Brain microvascular endothelial cell (primary cell): ENCODE measurements at regions not wholly inside any gene's neighbourhood (a gene's known extent, or its start where the extent isn't known, plus 50 kb on each side); places are given as distances from the start of the nearest gene placed in this dataset.

ENCODE experiments used
- DNase-seq: peaks from one replicate; pipeline ENCODE4 v3.0.0-alpha.2; 2020
- H3K27ac ChIP-seq: fragments of 250-450 bp; sonication (Bioruptor Pico); 2 replicates; pipeline ENCODE4 v1.5.1; 2020; ENCODE audit warnings: mild to moderate bottlenecking, moderate library complexity
- H3K27me3 ChIP-seq: fragments of 250-450 bp; sonication (Bioruptor Pico); replicated peaks from 2 replicates; pipeline ENCODE4 v1.5.1; 2020; ENCODE audit warnings: mild to moderate bottlenecking
- H3K36me3 ChIP-seq: fragments of 250-450 bp; sonication (Bioruptor Pico); replicated peaks from 2 replicates; pipeline ENCODE4 v1.5.1; 2020; ENCODE audit warnings: mild to moderate bottlenecking
- H3K4me3 ChIP-seq: 2 replicates; pipeline ENCODE4 v1.5.1; 2011; ENCODE audit warnings: low read depth, mild to moderate bottlenecking, control low read depth, low read length, moderate library complexity
- in situ Hi-C: cut with HindIII; loops from 2 replicates; pipeline ENCODE4 v1.10.0; 2017; ENCODE audit warnings: low sequenced_read_pairs, low pct_ligation_motif_present
- TF ChIP-seq, protein P1 (sequence below): IDR thresholded peaks from 2 replicates; pipeline ENCODE4 v1.5.1; 2011; ENCODE audit warnings: low read depth, mild to moderate bottlenecking, moderate library complexity, low read length, control low read depth, inconsistent platforms; ENCODE audit errors: missing control alignments

DNA sequence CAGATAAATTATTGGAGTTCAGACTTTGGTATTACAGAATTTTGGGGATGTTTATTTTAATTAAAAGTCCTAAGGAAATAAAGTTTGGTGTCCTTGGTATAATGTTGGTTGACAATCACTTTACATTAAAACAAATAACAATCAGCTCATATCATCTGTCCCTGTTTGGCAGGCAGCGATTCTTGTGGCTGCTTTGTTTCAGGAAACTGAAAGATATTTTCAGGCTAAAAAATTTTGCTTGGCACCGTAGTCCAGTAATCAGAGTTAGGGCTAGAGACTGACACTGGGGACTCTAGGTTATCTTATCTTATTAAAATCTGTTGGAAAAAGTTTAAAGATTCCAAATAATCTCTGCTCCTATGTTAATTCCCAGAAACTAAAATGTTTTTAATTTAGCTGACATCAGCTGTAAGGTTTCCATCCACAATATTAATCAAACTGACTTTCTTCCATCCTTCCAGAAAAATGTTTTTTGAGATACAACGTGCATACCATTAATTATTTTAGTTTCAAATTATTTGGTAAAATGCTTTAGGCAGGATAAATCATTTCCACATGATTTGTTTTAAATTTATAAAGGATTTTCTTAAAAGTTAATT is 97.6 kb downstream of the ZIC5 start:
- Histone ChIP-seq H3K27ac (no peak overlapping the region), H3K36me3 (no peaks in the 10 kb centered on the region), H3K4me3 (no peak overlapping the region), H3K27me3 (peaks cover 1% of the 10 kb centered on the region)
- DNase-seq = no peak
- TF ChIP-seq, protein P1, sequence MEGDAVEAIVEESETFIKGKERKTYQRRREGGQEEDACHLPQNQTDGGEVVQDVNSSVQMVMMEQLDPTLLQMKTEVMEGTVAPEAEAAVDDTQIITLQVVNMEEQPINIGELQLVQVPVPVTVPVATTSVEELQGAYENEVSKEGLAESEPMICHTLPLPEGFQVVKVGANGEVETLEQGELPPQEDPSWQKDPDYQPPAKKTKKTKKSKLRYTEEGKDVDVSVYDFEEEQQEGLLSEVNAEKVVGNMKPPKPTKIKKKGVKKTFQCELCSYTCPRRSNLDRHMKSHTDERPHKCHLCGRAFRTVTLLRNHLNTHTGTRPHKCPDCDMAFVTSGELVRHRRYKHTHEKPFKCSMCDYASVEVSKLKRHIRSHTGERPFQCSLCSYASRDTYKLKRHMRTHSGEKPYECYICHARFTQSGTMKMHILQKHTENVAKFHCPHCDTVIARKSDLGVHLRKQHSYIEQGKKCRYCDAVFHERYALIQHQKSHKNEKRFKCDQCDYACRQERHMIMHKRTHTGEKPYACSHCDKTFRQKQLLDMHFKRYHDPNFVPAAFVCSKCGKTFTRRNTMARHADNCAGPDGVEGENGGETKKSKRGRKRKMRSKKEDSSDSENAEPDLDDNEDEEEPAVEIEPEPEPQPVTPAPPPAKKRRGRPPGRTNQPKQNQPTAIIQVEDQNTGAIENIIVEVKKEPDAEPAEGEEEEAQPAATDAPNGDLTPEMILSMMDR = no peak
- in situ Hi-C loops = no loop called here

DNA sequence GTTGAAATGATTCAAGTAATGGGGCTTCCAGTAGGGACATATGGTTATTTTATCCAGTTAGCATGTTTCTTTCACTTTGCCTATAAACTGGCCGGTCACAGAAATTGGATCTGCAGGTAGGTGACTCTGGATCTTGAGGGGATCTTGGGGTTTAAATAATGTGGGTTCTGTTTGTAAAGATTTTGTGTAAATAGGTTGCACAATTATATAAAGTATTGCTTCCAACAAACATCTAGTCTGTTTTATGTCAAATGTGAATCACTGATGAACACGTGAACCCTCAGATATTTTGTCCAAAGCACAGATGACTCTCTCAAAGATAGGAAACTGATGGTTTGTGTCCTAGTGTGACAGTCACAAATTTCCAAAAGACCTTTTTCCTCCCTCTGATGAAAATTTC is 98.4 kb downstream of the ZIC5 start:
- H3K36me3 ChIP-seq = no peaks in the 10 kb centered on the region
- TF ChIP-seq, protein P1 = no peak
- no peak overlapping the region for H3K4me3 ChIP-seq
- in situ Hi-C loops = no loop called here
- no peak for DNase-seq
- no peak overlapping the region for H3K27ac ChIP-seq
- no peaks in the 10 kb centered on the region for H3K27me3 ChIP-seq

DNA sequence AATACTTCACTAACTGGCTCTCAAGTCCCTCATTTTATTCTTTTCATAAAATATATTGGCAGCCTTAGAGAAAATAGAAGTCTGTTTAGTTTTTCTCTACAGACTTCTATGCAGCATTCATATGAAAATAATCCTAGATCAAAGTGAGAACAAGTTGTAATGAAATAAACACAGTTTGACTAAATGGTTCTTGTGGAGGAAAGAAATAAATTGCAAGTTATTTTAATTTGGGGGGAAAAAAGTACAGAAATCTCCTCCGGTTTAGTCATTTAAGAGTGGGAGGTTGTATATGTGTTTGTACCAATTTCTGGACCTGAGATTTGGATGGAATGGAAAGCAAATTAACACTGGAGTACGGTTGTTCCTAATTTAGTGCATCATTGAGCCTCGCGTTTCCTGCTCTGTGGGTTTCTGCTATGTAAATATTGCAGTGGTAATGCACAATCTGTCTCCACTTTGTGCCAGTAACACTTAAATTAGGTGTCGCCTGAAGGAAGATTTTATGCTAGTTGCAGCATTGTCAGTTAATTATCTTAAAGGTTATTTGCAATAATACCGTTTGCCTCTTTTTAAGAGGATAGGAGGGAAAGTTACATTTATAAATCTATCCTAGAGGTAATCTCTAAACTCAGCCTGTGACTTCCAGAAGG is 100.2 kb downstream of the ZIC5 start:
- H3K4me3 ChIP-seq = no peak overlapping the region
- in situ Hi-C loops = no loop called here
- no peak for DNase-seq
- H3K27ac ChIP-seq = no peak overlapping the region
- H3K27me3 ChIP-seq = no peaks in the 10 kb centered on the region
- TF ChIP-seq, protein P1 = no peak
- H3K36me3 ChIP-seq = no peaks in the 10 kb centered on the region

DNA sequence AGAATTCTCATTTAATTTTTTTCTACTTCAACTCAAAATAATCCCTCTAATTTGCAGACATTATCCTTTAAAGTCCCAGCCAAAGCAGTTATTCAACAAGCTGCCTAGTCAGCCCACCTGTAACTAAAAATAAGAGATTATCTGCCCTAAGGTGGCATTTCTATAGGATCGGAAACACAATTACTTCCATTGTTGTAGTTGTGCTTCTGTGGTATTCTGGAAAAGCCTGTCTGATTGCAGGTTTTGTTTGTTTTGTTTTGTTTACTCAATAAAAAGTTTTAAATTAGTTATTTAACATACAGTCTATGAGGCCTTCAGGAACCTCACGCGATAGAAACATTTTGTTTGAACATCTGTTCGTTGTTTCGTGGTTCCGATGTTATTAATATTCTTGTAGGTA is 101.0 kb downstream of the ZIC5 start:
- TF ChIP-seq, protein P1 = no peak
- in situ Hi-C loops = no loop called here

DNA sequence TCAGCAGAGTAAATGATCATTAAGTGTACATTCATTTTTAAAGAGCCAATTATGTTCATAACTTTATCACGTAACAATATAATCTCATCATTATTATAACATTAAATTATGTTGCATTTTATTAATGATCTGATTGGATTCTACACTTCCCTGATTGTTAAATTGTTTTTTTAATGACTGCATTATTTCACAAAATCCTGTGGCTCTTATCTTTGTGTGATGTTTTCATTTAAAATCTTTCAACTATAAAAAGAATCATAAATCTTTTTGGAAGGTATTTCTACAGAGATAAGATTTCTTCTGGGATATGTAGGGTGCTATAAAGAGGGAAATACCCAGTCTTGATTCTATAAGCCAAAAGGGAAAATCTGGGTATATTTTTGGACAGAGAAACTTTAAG is 101.7 kb downstream of the ZIC5 start:
- TF ChIP-seq, protein P1 = no peak
- H3K27me3 ChIP-seq = no peaks in the 10 kb centered on the region
- DNase-seq = no peak
- no peak overlapping the region for H3K27ac ChIP-seq
- no peaks in the 10 kb centered on the region for H3K36me3 ChIP-seq
- in situ Hi-C loops = no loop called here
- H3K4me3 ChIP-seq = no peak overlapping the region

More for the DNA sequence above, 101.0 kb downstream of the ZIC5 start:
- no peaks in the 10 kb centered on the region for H3K27me3 ChIP-seq
- no peak for DNase-seq
- no peaks in the 10 kb centered on the region for H3K36me3 ChIP-seq
- no peak overlapping the region for H3K27ac ChIP-seq
- H3K4me3 ChIP-seq = no peak overlapping the region

DNA sequence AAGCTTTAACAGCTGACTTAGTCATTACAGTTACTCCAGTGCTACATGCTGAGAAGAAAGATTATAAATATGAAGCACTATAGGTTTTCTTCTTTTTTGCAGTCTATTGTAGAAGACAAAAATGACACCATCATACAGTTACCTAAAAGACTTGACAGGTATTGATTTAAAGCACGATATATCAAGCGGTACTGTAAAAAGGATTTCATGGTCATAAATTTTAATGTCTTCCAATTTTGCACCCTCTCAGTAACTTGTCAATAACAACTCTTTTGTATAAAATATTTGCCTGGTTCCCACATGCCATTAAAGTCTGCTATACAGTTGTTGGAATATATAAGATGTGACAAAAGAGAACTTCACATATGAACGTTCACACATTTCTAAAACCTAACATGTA is 102.8 kb downstream of the ZIC5 start:
- Histone ChIP-seq H3K27ac (no peak overlapping the region), H3K4me3 (no peak overlapping the region), H3K36me3 (no peaks in the 10 kb centered on the region), H3K27me3 (no peaks in the 10 kb centered on the region)
- in situ Hi-C loops = no loop called here
- no peak for DNase-seq
- TF ChIP-seq, protein P1 = no peak
